ENCODE measurements at regions not wholly inside any gene's neighbourhood (a gene's known extent, or its start where the extent isn't known, plus 50 kb on each side); places are given as distances from the start of the nearest gene placed in this dataset.
"Not testable (repeated sequence)": the region's sequence is repeated elsewhere in the genome, so short reads cannot be mapped to it uniquely, and the experiment has no call there.

DNA sequence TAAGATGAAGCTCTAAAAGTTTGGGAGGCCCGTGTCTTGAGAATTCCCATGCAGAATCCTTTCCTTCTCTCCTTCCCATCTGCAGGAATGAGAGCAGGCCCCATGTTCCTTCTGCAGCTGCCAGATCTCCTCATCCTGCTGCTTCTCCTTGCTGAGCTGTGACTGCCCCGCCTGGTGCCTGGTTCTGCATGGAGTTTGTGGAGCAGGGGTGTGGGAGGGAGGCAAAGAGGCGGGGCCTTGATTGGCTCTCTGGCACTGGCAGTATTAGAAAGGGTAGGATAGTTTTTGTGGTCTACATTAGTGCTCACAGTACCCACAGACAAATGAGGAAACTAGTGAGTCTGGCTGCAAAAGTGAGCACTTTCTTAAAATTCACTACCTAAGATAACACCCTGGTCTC is 91.1 kb upstream of the CLPB start:
- Histone ChIP-seq H3K27me3 (ENCODE audit: control insufficient read depth in 5 of 5, insufficient read depth in 4 of 5, low read length in 5 of 5) (no peaks in the 10 kb centered on the region), H3K36me3 (ENCODE audit: control insufficient read depth in 5 of 5, insufficient read depth in 5 of 5, low read length in 5 of 5) (no peaks in the 10 kb centered on the region), H3K4me3 (ENCODE audit: low read depth in 1 of 5, low read length in 5 of 5) (no peak overlapping the region), H3K9ac (ENCODE audit: low read length in 5 of 5) (no peak overlapping the region), H3K9me3 (ENCODE audit: control insufficient read depth in 5 of 5, low read length in 5 of 5) (no peaks in the 10 kb centered on the region), H3K27ac (ENCODE audit: low read depth, low read length) (no peak overlapping the region), H3K4me1 (ENCODE audit: control insufficient read depth in 5 of 5, insufficient read depth in 5 of 5, low read length in 5 of 5) (peaks cover 0 to 3% (median 0%) of the 10 kb centered on the region in 5 donors)

DNA sequence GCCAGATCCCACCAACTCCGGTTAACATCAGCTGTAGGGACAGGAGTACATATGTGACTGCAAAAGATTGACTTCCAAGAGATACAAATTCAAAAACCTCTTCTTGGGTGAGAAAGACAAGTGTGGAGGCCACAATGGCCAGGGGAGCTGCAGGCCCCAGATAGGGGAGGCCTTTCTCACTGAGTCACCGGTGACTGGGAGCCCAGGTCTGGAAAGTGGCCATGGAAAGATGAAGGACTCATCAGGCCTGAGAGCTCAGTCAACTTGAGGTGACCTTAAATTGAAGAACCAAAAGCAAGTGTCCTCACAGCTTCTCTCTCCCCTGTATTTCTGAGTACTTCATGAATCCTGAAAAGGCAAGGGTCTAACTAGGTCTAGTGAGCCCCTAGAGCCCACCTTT is 90.4 kb upstream of the CLPB start:
- Histone ChIP-seq H3K4me1 (ENCODE audit: control insufficient read depth in 5 of 5, insufficient read depth in 5 of 5, low read length in 5 of 5) (peaks cover 0 to 7% (median 4%) of the 10 kb centered on the region in 5 donors), H3K9me3 (ENCODE audit: control insufficient read depth in 5 of 5, low read length in 5 of 5) (no peaks in the 10 kb centered on the region), H3K36me3 (ENCODE audit: control insufficient read depth in 5 of 5, insufficient read depth in 5 of 5, low read length in 5 of 5) (no peaks in the 10 kb centered on the region), H3K27ac (ENCODE audit: low read depth, low read length) (no peak overlapping the region), H3K4me3 (ENCODE audit: low read depth in 1 of 5, low read length in 5 of 5) (no peak overlapping the region), H3K9ac (ENCODE audit: low read length in 5 of 5) (no peak overlapping the region), H3K27me3 (ENCODE audit: control insufficient read depth in 5 of 5, insufficient read depth in 4 of 5, low read length in 5 of 5) (no peaks in the 10 kb centered on the region)

DNA sequence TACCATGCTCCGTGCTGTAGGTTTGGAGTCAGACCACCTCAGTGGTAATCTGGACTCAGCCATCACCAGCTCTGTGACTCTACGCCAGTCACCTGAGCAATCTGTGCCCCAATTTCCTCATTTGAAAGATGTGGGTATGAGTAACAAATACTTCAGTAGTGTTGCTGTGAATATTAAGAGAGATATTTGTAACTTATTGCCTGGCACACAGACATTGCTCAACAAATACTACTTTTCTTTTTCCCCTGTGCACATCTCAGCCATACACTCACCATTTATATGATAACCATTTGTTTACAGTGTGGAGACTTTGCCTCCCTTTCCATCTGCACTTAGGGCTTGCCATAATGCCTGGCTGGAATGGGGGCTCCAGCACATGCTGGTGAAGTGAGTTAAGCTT is 89.7 kb upstream of the CLPB start:
- Histone ChIP-seq H3K9ac (ENCODE audit: low read length in 5 of 5) (no peak overlapping the region), H3K27ac (ENCODE audit: low read depth, low read length) (no peak overlapping the region), H3K36me3 (ENCODE audit: control insufficient read depth in 5 of 5, insufficient read depth in 5 of 5, low read length in 5 of 5) (no peaks in the 10 kb centered on the region), H3K27me3 (ENCODE audit: control insufficient read depth in 5 of 5, insufficient read depth in 4 of 5, low read length in 5 of 5) (no peaks in the 10 kb centered on the region), H3K4me3 (ENCODE audit: low read depth in 1 of 5, low read length in 5 of 5) (no peak overlapping the region), H3K4me1 (ENCODE audit: control insufficient read depth in 5 of 5, insufficient read depth in 5 of 5, low read length in 5 of 5) (peaks cover 0 to 14% (median 8%) of the 10 kb centered on the region in 5 donors), H3K9me3 (ENCODE audit: control insufficient read depth in 5 of 5, low read length in 5 of 5) (no peaks in the 10 kb centered on the region)

DNA sequence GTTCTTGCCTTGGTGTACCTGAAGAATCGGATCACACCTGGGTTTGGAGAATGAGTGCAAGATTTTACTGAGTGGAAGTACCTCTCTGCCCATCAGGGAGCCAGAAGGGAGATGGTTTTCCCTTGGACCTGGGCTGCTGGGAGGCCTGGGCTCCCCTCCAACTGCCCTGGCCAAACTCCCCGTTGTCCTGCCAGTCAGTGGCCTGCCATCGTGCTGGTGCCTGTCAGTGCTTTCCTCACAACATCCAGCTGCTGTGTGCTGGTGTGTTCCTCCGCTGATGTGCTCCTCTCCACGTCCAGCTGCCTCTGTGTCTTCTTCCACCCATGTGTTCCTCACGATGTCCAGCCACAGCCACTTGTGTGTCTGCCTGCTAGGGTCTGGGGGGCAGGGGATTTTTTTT is 87.9 kb upstream of the CLPB start:
- Histone ChIP-seq H3K27ac (ENCODE audit: low read depth, low read length) (no peak overlapping the region), H3K4me1 (ENCODE audit: control insufficient read depth in 5 of 5, insufficient read depth in 5 of 5, low read length in 5 of 5) (peaks cover 0 to 15% (median 8%) of the 10 kb centered on the region in 5 donors), H3K9me3 (ENCODE audit: control insufficient read depth in 5 of 5, low read length in 5 of 5) (no peaks in the 10 kb centered on the region), H3K36me3 (ENCODE audit: control insufficient read depth in 5 of 5, insufficient read depth in 5 of 5, low read length in 5 of 5) (no peaks in the 10 kb centered on the region), H3K27me3 (ENCODE audit: control insufficient read depth in 5 of 5, insufficient read depth in 4 of 5, low read length in 5 of 5) (no peaks in the 10 kb centered on the region), H3K9ac (ENCODE audit: low read length in 5 of 5) (no peak overlapping the region), H3K4me3 (ENCODE audit: low read depth in 1 of 5, low read length in 5 of 5) (no peak overlapping the region)

DNA sequence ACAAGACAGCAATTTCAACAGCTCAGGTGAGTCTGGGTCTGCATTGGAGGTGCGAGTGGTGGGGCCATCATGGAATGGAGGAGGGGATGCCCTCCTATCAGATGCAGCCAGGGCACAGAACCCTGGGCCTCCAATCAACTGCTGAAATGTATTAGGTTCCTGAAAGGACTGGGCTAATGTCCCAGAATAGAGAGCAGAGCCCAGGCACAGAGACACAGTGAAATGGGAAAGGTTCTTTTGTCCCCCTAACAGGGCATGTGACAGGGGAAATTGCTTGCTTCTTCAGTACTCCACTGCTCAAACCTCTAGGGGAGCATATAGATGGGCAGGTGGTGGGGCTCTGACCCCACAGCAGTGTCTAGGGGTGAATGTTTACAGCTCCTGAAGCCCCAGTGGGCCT is 87.3 kb upstream of the CLPB start:
- H3K27ac ChIP-seq (ENCODE audit: low read depth, low read length) = no peak overlapping the region

DNA sequence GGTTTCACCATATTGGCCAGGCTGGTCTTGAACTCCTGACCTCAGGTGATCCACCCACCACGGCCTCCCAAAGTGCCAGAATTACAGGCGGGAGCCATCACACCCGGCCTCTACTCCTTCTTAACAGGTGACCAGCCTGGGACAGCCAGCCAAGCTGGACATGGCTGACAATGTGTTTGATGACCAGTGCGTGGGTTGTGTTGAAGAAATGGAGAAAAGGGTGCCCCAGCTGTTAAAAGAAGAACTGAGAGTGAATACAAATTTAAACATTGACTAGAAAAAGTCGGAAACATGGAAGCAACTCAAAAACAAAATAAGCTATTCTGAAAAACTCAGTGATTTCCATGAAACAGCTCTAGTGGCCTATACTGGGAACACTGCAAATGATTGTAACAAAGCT is 86.5 kb upstream of the CLPB start:
- H3K27me3 ChIP-seq (ENCODE audit: control insufficient read depth in 5 of 5, insufficient read depth in 4 of 5, low read length in 5 of 5) = no peaks in the 10 kb centered on the region
- no peak overlapping the region for H3K4me3 ChIP-seq (ENCODE audit: low read depth in 1 of 5, low read length in 5 of 5)
- no peak overlapping the region for H3K27ac ChIP-seq (ENCODE audit: low read depth, low read length)
- peaks cover 0 to 15% (median 8%) of the 10 kb centered on the region in 5 donors for H3K4me1 ChIP-seq (ENCODE audit: control insufficient read depth in 5 of 5, insufficient read depth in 5 of 5, low read length in 5 of 5)
- H3K9ac ChIP-seq (ENCODE audit: low read length in 5 of 5) = no peak overlapping the region
- H3K9me3 ChIP-seq (ENCODE audit: control insufficient read depth in 5 of 5, low read length in 5 of 5) = no peaks in the 10 kb centered on the region
- no peaks in the 10 kb centered on the region for H3K36me3 ChIP-seq (ENCODE audit: control insufficient read depth in 5 of 5, insufficient read depth in 5 of 5, low read length in 5 of 5)

More for the DNA sequence above, 87.3 kb upstream of the CLPB start:
- H3K36me3 ChIP-seq (ENCODE audit: control insufficient read depth in 5 of 5, insufficient read depth in 5 of 5, low read length in 5 of 5) = no peaks in the 10 kb centered on the region
- no peaks in the 10 kb centered on the region for H3K9me3 ChIP-seq (ENCODE audit: control insufficient read depth in 5 of 5, low read length in 5 of 5)
- no peaks in the 10 kb centered on the region for H3K27me3 ChIP-seq (ENCODE audit: control insufficient read depth in 5 of 5, insufficient read depth in 4 of 5, low read length in 5 of 5)
- H3K9ac ChIP-seq (ENCODE audit: low read length in 5 of 5) = no peak overlapping the region
- H3K4me3 ChIP-seq (ENCODE audit: low read depth in 1 of 5, low read length in 5 of 5) = no peak overlapping the region
- peaks cover 0 to 15% (median 8%) of the 10 kb centered on the region in 5 donors for H3K4me1 ChIP-seq (ENCODE audit: control insufficient read depth in 5 of 5, insufficient read depth in 5 of 5, low read length in 5 of 5)

DNA sequence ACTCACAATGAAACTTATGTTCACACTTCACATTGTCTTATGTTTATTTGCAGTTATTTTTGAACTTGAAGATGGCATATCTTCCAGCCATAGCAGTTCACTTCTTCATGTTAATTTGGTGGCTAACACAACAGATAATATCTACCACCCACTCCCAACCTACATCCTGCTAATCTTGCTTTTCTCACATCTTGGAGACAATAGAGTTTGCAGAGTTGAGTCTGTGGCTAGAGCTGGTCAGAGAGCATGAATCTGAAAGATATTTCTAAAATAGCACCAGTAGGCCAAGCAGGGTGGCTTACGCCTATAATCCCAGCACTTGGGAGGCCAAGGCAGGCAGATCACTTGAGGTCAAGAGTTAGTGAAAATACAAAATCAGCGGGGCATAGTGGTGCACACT is 85.6 kb upstream of the CLPB start:
- H3K27ac ChIP-seq (ENCODE audit: low read depth, low read length); H3K9me3 ChIP-seq (ENCODE audit: control insufficient read depth in 5 of 5, low read length in 5 of 5); H3K27me3 ChIP-seq (ENCODE audit: control insufficient read depth in 5 of 5, insufficient read depth in 4 of 5, low read length in 5 of 5); H3K36me3 ChIP-seq (ENCODE audit: control insufficient read depth in 5 of 5, insufficient read depth in 5 of 5, low read length in 5 of 5): not testable (repeated sequence)
- peaks cover 0 to 15% (median 8%) of the 10 kb centered on the region in 5 donors for H3K4me1 ChIP-seq (ENCODE audit: control insufficient read depth in 5 of 5, insufficient read depth in 5 of 5, low read length in 5 of 5)
- peak overlapping the region in 4 of 5 donors; percentile 11 to 61 (median 50) for H3K4me3 ChIP-seq (ENCODE audit: low read depth in 1 of 5, low read length in 5 of 5)
- peak overlapping the region in 1 of 5 donors; percentile 62 for H3K9ac ChIP-seq (ENCODE audit: low read length in 5 of 5)

DNA sequence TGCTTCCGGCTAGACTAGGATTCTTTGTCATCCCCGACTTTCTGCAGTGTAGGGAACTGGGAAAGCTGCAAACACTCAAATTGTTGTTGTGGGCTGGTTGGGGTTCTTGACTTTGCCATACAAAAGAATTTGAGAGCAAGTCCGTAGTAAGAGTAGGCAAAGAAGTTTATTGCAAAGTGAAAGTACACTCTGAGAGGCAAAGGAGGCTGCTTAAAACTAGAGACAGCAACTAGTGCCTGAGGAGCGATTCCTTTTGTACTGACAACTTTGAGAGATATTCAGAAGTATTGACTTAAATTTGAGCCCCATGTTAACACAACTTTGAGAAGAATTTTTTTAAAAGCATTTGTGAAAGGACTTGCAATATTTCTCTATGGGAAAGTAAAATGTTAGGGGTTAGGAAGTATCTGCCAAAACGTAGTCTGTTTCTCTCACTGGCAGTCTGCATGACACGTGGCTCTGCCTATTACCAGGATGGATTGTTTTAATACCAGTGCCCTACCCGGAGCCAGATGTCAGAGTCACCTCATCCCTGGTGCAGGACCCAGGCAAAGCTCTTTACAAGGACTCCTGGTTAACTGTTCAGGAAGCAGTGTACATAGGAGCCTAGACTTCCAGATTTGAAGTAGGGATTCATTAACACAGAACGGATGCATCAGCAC is 85.0 kb upstream of the CLPB start:
- Histone ChIP-seq H3K9ac (ENCODE audit: low read length in 5 of 5) (peak overlapping the region in 3 of 5 donors; percentile 26 to 62 (median 42)), H3K36me3 (ENCODE audit: control insufficient read depth in 5 of 5, insufficient read depth in 5 of 5, low read length in 5 of 5) (no peaks in the 10 kb centered on the region), H3K27ac (ENCODE audit: low read depth, low read length) (no peak overlapping the region), H3K27me3 (ENCODE audit: control insufficient read depth in 5 of 5, insufficient read depth in 4 of 5, low read length in 5 of 5) (no peaks in the 10 kb centered on the region), H3K4me1 (ENCODE audit: control insufficient read depth in 5 of 5, insufficient read depth in 5 of 5, low read length in 5 of 5) (peaks cover 0 to 15% (median 8%) of the 10 kb centered on the region in 5 donors), H3K4me3 (ENCODE audit: low read depth in 1 of 5, low read length in 5 of 5) (peak overlapping the region; percentile 11 to 61 (median 42)), H3K9me3 (ENCODE audit: control insufficient read depth in 5 of 5, low read length in 5 of 5) (peaks cover 0 to 5% (median 0%) of the 10 kb centered on the region in 5 donors)

DNA sequence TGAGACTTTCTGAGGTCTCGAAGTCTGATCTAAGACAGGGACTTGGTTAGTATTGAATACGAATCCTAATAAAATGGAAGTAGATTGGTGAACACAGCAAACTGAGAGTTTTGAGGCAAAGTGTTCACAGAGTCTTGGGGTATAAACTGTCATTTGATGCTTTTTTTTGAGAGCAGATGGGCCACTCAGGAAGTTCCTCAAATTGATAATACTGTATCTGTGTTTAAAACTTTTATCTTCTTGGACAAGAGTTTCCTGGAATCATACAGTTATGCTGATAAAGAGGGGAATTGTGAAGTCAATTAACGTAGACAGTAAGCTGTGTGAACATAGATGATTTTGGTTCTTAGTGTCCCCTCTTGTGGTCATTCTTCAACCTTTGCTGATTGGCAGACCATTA is 80.0 kb upstream of the CLPB start:
- Histone ChIP-seq H3K27ac (ENCODE audit: low read depth, low read length) (no peak overlapping the region), H3K27me3 (ENCODE audit: control insufficient read depth in 5 of 5, insufficient read depth in 4 of 5, low read length in 5 of 5) (peaks cover 0 to 3% (median 0%) of the 10 kb centered on the region in 5 donors), H3K4me1 (ENCODE audit: control insufficient read depth in 5 of 5, insufficient read depth in 5 of 5, low read length in 5 of 5) (peaks cover 0 to 4% (median 1%) of the 10 kb centered on the region in 5 donors), H3K9ac (ENCODE audit: low read length in 5 of 5) (no peak overlapping the region), H3K36me3 (ENCODE audit: control insufficient read depth in 5 of 5, insufficient read depth in 5 of 5, low read length in 5 of 5) (no peaks in the 10 kb centered on the region), H3K9me3 (ENCODE audit: control insufficient read depth in 5 of 5, low read length in 5 of 5) (peaks cover 13 to 25% (median 16%) of the 10 kb centered on the region in 5 donors), H3K4me3 (ENCODE audit: low read depth in 1 of 5, low read length in 5 of 5) (no peak overlapping the region)

DNA sequence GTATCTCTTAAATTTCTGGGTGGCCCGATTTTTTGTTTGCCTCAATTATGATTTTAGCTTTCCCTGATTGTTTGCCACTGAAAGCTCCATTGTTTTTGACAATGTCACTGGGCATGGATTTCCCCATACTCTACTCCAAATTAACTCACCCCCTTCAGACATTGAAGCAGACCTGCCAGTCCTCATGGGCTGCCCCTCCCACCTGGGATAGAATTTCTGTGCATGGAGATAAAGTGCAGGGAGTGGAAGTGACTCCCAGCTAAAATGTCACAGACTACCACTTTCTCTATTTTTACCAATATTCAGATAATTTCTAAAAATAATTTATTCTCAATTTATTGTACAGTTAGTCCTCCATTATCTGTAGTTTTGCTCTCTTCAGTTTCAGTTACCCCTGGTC is 79.1 kb upstream of the CLPB start:
- no peaks in the 10 kb centered on the region for H3K4me1 ChIP-seq (ENCODE audit: control insufficient read depth in 5 of 5, insufficient read depth in 5 of 5, low read length in 5 of 5)
- no peaks in the 10 kb centered on the region for H3K36me3 ChIP-seq (ENCODE audit: control insufficient read depth in 5 of 5, insufficient read depth in 5 of 5, low read length in 5 of 5)
- no peak overlapping the region for H3K9ac ChIP-seq (ENCODE audit: low read length in 5 of 5)
- H3K27ac ChIP-seq (ENCODE audit: low read depth, low read length) = no peak overlapping the region
- no peak overlapping the region for H3K4me3 ChIP-seq (ENCODE audit: low read depth in 1 of 5, low read length in 5 of 5)
- peaks cover 0 to 3% (median 0%) of the 10 kb centered on the region in 5 donors for H3K27me3 ChIP-seq (ENCODE audit: control insufficient read depth in 5 of 5, insufficient read depth in 4 of 5, low read length in 5 of 5)
- peaks cover 13 to 25% (median 16%) of the 10 kb centered on the region in 5 donors for H3K9me3 ChIP-seq (ENCODE audit: control insufficient read depth in 5 of 5, low read length in 5 of 5)
